GM12878 (cell line): ENCODE measurements at regions not wholly inside any gene's neighbourhood (a gene's known extent, or its start where the extent isn't known, plus 50 kb on each side); places are given as distances from the start of the nearest gene placed in this dataset.

Experiments used
- ATAC-seq: fragments of 200-7000 bp; cut with Tn5 transposase; 3 replicates; pipeline ENCODE4 v1.9.1; 2020; ENCODE audit warnings: mild to moderate bottlenecking, moderate library complexity
- BruUV-seq: library from RNA; stranded (reverse); fragments of 400-500 nt; replicated peaks from 2 replicates; lab custom pipeline; 2021; lab: Mats Ljungman, UMichigan
- CTCF ChIA-PET: fragments of 300-600 bp; sonication (Branson Sonifier 250); formaldehyde crosslinking; extraction: SDS; loops from one replicate; lab custom pipeline; 2021; ENCODE audit warnings: inconsistent platforms; lab: Yijun Ruan, JAX
- POLR2A ChIA-PET: fragments of 350-600 bp; formaldehyde crosslinking; extraction: SDS; loops from one replicate; lab custom pipeline; 2021; ENCODE audit warnings: inconsistent platforms; lab: Charles Lee
- RAD21 ChIA-PET: fragments of 300-600 bp; sonication (Branson Sonifier 250); formaldehyde crosslinking; loops from one replicate; lab custom pipeline; 2023; ENCODE audit warnings: antibody characterized with exemption; ENCODE audit not compliant: unreplicated experiment; lab: Charles Lee
- SMC1A ChIA-PET: fragments of 300-600 bp; sonication (Branson Sonifier 250); formaldehyde crosslinking; loops from one replicate; lab custom pipeline; 2023; ENCODE audit not compliant: unreplicated experiment, uncharacterized antibody; lab: Charles Lee
- DNase-seq: peaks from one replicate; pipeline ENCODE4 v3.0.0-alpha.2; 2011; ENCODE audit warnings: low read depth, low spot score
- FAIRE-seq: peaks from 3 replicates; lab custom pipeline; 2011; peaks lifted over from hg19 to GRCh38; lab: Jason Lieb, UNC
- H2AFZ ChIP-seq: 2 replicates; pipeline ENCODE4 v1.6.0; 2011; ENCODE audit warnings: low read depth, low read length, control low read depth; ENCODE audit not compliant: control insufficient read depth
- H3K27ac ChIP-seq: 2 replicates; pipeline ENCODE4 v1.5.1; 2011; ENCODE audit warnings: control low read depth; ENCODE audit not compliant: control insufficient read depth, insufficient read depth
- H3K27me3 ChIP-seq, 2 experiments: replicated peaks in 1 of 2; 2 replicates each; pipeline versions ENCODE4 v1.6.0 to v1.6.1; 2011; ENCODE audit warnings: low read length in 1 of 2; ENCODE audit not compliant: control insufficient read depth in 2 of 2, insufficient read depth in 2 of 2
- H3K36me3 ChIP-seq, 2 experiments: 2 replicates each; pipeline ENCODE4 v1.5.1; 2011; ENCODE audit warnings: low read length in 1 of 2; ENCODE audit not compliant: control insufficient read depth in 2 of 2, insufficient read depth in 2 of 2
- H3K4me1 ChIP-seq: 2 replicates; pipeline ENCODE4 v1.6.1; 2011; ENCODE audit warnings: mild to moderate bottlenecking, low read length, moderate library complexity, mixed read lengths; ENCODE audit not compliant: control insufficient read depth, insufficient read depth
- H3K4me2 ChIP-seq: 2 replicates; pipeline ENCODE4 v1.6.0; 2011; ENCODE audit warnings: control low read depth; ENCODE audit not compliant: control insufficient read depth, insufficient read depth
- H3K4me3 ChIP-seq: fragments of 200-600 bp; sonication (generic); 2 replicates; pipeline ENCODE4 v1.5.1; 2016
- H3K79me2 ChIP-seq: 2 replicates; pipeline ENCODE4 v1.6.0; 2011; ENCODE audit warnings: low read length; ENCODE audit not compliant: control insufficient read depth, insufficient read depth
- H3K9ac ChIP-seq: 2 replicates; pipeline ENCODE4 v1.8.0; 2011; ENCODE audit warnings: low read length, control low read depth, mixed read lengths; ENCODE audit not compliant: control insufficient read depth, insufficient read depth
- H3K9me3 ChIP-seq: replicated peaks from 3 replicates; pipeline ENCODE4 v1.5.1; 2011; ENCODE audit warnings: mild to moderate bottlenecking, low read length; ENCODE audit not compliant: control insufficient read depth, insufficient read depth
- H4K20me1 ChIP-seq: 2 replicates; pipeline ENCODE4 v1.6.0; 2011; ENCODE audit not compliant: control insufficient read depth, insufficient read depth
- CEBPB ChIP-seq, 2 experiments: fragments of 150-350 bp in 1 of 2; IDR thresholded peaks; 2 replicates each; pipeline ENCODE4 v1.6.1; 2012 to 2014; ENCODE audit warnings: low read depth in 2 of 2, low read length in 2 of 2, borderline replicate concordance in 1 of 2, inconsistent platforms in 1 of 2
- FOXK2 ChIP-seq: fragments of 450-650 bp; IDR thresholded peaks from 2 replicates; pipeline ENCODE4 v1.6.1; 2017; ENCODE audit warnings: mild to moderate bottlenecking, moderate library complexity
- SP1 ChIP-seq: IDR thresholded peaks from one replicate; pipeline ENCODE4 v1.6.1; 2011; ENCODE audit warnings: low read depth, low read length
- YY1 ChIP-seq: IDR thresholded peaks from 2 replicates; pipeline ENCODE4 v1.6.1; 2011; ENCODE audit warnings: low read depth, mild to moderate bottlenecking, low read length
- ZNF207 ChIP-seq: fragments of 450-650 bp; IDR thresholded peaks from 2 replicates; pipeline ENCODE4 v1.6.1; 2014; ENCODE audit warnings: antibody characterized with exemption, mild to moderate bottlenecking, borderline replicate concordance
- WGBS: methylation state at CpG from one replicate; pipeline ENCODE4 v1.1.6; 2016; ENCODE audit warnings: low lambda C conversion rate; ENCODE audit not compliant: insufficient replicate concordance, insufficient coverage; ENCODE audit errors: missing lambda C conversion rate; 5-methylcytosine and 5-hydroxymethylcytosine counted together
- in situ Hi-C: fragments of 300-500 bp; cut with MboI; formaldehyde crosslinking; loops from 9 replicates; pipeline ENCODE4 v1.14.3; 2018; ENCODE audit warnings: mixed read lengths
- intact Hi-C: fragments of 100-400 bp; cut with micrococcal nuclease; formaldehyde crosslinking; loops from one replicate; pipeline ENCODE4 v1.14.2; 2022; ENCODE audit not compliant: unreplicated experiment
- TF ChIP-seq, protein P1 (sequence below): fragments of 150-350 bp; IDR thresholded peaks from 2 replicates; pipeline ENCODE4 v1.6.1; 2016; ENCODE audit warnings: low read depth, low read length

DNA sequence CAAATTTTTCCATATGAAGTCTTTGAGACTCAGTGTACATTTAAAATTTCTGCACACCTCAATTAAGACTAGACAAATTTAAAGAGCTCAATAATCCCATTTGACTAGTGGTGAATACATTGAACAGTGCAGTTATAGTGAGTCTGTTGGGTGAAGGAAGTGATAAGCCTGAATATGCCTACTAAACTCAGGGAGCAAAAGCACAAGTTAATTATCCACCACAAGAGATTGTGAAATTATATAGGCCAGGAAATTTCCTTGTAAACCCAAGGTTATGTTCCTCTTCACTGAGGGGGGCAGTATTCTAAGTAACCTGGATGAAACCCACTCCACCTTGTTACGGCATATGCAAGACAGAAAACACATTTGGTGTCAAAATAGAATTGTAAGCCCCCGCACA lies 612.9 kb upstream of the DAB2 start:
- Histone ChIP-seq H3K36me3 (no peaks in the 10 kb centered on the region), H3K9me3 (no peaks in the 10 kb centered on the region), H3K27me3 (no peaks in the 10 kb centered on the region), H3K4me2 (no peak overlapping the region), H3K27ac (no peak overlapping the region), H3K79me2 (no peaks in the 10 kb centered on the region), H2AFZ (no peak overlapping the region), H4K20me1 (no peaks in the 10 kb centered on the region), H3K4me1 (no peaks in the 10 kb centered on the region), H3K4me3 (no peak overlapping the region)
- intact Hi-C loops (no loop called here), in situ Hi-C loops (no loop called here)
- ChIA-PET SMC1A (no interaction called here), RAD21 (no interaction called here), CTCF (no interaction called here), POLR2A (no interaction called here)
- FAIRE-seq, result no peak
- ATAC-seq, result no peak
- 17% methylated on average over 2 of the region's 2 CpGs for WGBS
- no TSS peak for BruUV-seq
- no peak for TF ChIP-seq FOXK2
- no peak for TF ChIP-seq SP1
- TF ChIP-seq, all 136 proteins: peak for 0
- H3K9ac ChIP-seq, result no peak overlapping the region
- DNase-seq, result no peak

DNA sequence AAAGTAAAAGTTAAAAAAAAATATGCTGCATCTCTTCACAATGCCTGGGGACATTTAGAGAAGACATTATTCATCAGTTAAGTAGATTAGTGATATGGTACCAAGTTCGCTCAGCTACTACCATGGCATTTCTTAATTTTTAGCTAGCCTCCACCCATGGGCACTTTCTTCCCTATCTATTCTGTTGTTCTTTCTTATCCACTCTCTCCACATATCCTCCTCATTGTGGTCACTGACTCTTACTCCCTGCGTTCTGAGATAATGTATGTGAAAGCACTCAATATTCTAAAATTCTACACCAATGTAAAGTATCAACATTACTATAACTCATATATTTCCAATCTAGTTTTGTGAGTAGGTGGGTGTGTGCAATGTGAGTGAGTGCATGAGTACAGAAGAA lies 609.7 kb upstream of the DAB2 start:
- in situ Hi-C loops, result no loop called here
- TF ChIP-seq YY1 (no peak), ZNF207 (no peak), CEBPB (IDR thresholded peaks at IDR 0.05; ENCODE audit: borderline replicate concordance in 1 of 2, low read depth in 2 of 2, low read length in 2 of 2) (no peak)
- TF ChIP-seq, protein P1, sequence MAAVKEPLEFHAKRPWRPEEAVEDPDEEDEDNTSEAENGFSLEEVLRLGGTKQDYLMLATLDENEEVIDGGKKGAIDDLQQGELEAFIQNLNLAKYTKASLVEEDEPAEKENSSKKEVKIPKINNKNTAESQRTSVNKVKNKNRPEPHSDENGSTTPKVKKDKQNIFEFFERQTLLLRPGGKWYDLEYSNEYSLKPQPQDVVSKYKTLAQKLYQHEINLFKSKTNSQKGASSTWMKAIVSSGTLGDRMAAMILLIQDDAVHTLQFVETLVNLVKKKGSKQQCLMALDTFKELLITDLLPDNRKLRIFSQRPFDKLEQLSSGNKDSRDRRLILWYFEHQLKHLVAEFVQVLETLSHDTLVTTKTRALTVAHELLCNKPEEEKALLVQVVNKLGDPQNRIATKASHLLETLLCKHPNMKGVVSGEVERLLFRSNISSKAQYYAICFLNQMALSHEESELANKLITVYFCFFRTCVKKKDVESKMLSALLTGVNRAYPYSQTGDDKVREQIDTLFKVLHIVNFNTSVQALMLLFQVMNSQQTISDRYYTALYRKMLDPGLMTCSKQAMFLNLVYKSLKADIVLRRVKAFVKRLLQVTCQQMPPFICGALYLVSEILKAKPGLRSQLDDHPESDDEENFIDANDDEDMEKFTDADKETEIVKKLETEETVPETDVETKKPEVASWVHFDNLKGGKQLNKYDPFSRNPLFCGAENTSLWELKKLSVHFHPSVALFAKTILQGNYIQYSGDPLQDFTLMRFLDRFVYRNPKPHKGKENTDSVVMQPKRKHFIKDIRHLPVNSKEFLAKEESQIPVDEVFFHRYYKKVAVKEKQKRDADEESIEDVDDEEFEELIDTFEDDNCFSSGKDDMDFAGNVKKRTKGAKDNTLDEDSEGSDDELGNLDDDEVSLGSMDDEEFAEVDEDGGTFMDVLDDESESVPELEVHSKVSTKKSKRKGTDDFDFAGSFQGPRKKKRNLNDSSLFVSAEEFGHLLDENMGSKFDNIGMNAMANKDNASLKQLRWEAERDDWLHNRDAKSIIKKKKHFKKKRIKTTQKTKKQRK, result no peak
- intact Hi-C loops, result no loop called here
- Histone ChIP-seq H3K4me2 (no peak overlapping the region), H3K4me1 (no peaks in the 10 kb centered on the region), H3K9ac (no peak overlapping the region), H2AFZ (no peak overlapping the region), H3K4me3 (no peak overlapping the region), H3K27me3 (no peaks in the 10 kb centered on the region), H3K79me2 (no peaks in the 10 kb centered on the region), H3K27ac (no peak overlapping the region), H3K36me3 (no peaks in the 10 kb centered on the region), H4K20me1 (no peaks in the 10 kb centered on the region), H3K9me3 (no peaks in the 10 kb centered on the region)
- DNase-seq (no peak), ATAC-seq (no peak), FAIRE-seq (no peak)
- RAD21 ChIA-PET, result no interaction called here
- SMC1A ChIA-PET, result no interaction called here
- CTCF ChIA-PET, result no interaction called here
- POLR2A ChIA-PET, result no interaction called here
- WGBS, result 43% methylated on average over 2 of the region's 2 CpGs
- no TSS peak for BruUV-seq
